H9 (cell line): ENCODE measurements at regions not wholly inside any gene's neighbourhood (a gene's known extent, or its start where the extent isn't known, plus 50 kb on each side); places are given as distances from the start of the nearest gene placed in this dataset.

Experiments used
- DNase-seq: peaks from one replicate; pipeline ENCODE4 v3.0.0-alpha.2; 2017
- H2AFZ ChIP-seq: one replicate; pipeline ENCODE4 v1.6.1; 2013; ENCODE audit warnings: mild to moderate bottlenecking, low read length, control low read depth, moderate library complexity
- H2AK5ac ChIP-seq: 2 replicates; pipeline ENCODE4 v1.6.1; 2013; ENCODE audit warnings: low read length, control low read depth, mixed read lengths; ENCODE audit not compliant: insufficient read length
- H2BK120ac ChIP-seq: one replicate; pipeline ENCODE4 v1.6.1; 2013; ENCODE audit warnings: low read depth, mild to moderate bottlenecking, low read length, control low read depth, inconsistent platforms; ENCODE audit not compliant: poor library complexity, severe bottlenecking
- H2BK12ac ChIP-seq: 2 replicates; pipeline ENCODE4 v1.6.1; 2013; ENCODE audit warnings: low read length, control low read depth, mixed read lengths, low read depth; ENCODE audit not compliant: insufficient read length
- H2BK15ac ChIP-seq: 2 replicates; pipeline ENCODE4 v1.6.1; 2013; ENCODE audit warnings: low read depth, low read length, control low read depth
- H2BK20ac ChIP-seq: one replicate; pipeline ENCODE4 v1.6.1; 2013; ENCODE audit warnings: low read depth, mild to moderate bottlenecking, low read length, control low read depth, inconsistent platforms; ENCODE audit not compliant: poor library complexity, severe bottlenecking
- H2BK5ac ChIP-seq: 2 replicates; pipeline ENCODE4 v1.6.1; 2013; ENCODE audit warnings: low read length, control low read depth, mixed read lengths; ENCODE audit not compliant: insufficient read length
- H3K14ac ChIP-seq: 2 replicates; pipeline ENCODE4 v1.6.1; 2013; ENCODE audit warnings: low read length, control low read depth; ENCODE audit not compliant: insufficient read depth
- H3K18ac ChIP-seq: 2 replicates; pipeline ENCODE4 v1.6.1; 2013; ENCODE audit warnings: low read depth, mild to moderate bottlenecking, mixed read lengths, low read length, control low read depth; ENCODE audit not compliant: insufficient read length
- H3K23ac ChIP-seq: 2 replicates; pipeline ENCODE4 v1.6.1; 2013; ENCODE audit warnings: low read length, control low read depth, mixed read lengths, low read depth; ENCODE audit not compliant: insufficient read length
- H3K23me2 ChIP-seq: 2 replicates; pipeline ENCODE4 v1.6.1; 2013; ENCODE audit warnings: low read depth, mild to moderate bottlenecking, mixed read lengths, low read length, control low read depth; ENCODE audit not compliant: insufficient read length, poor library complexity, severe bottlenecking
- H3K27ac ChIP-seq: 2 replicates; pipeline ENCODE4 v1.5.1; 2013; ENCODE audit warnings: low read length, control low read depth, mixed read lengths, low read depth; ENCODE audit not compliant: insufficient read length
- H3K27me3 ChIP-seq: 2 replicates; pipeline ENCODE4 v1.6.1; 2013; ENCODE audit warnings: low read length, control low read depth, inconsistent platforms; ENCODE audit not compliant: insufficient read depth
- H3K4ac ChIP-seq: 2 replicates; pipeline ENCODE4 v1.6.1; 2013; ENCODE audit warnings: low read depth, mild to moderate bottlenecking, control low read depth, inconsistent platforms, low read length, moderate library complexity
- H3K4me1 ChIP-seq: 2 replicates; pipeline ENCODE4 v1.6.1; 2013; ENCODE audit warnings: low read length, control low read depth, inconsistent platforms; ENCODE audit not compliant: insufficient read depth
- H3K4me2 ChIP-seq: 2 replicates; pipeline ENCODE4 v1.6.1; 2013; ENCODE audit warnings: low read length, control low read depth, mixed read lengths; ENCODE audit not compliant: insufficient read length, insufficient read depth
- H3K56ac ChIP-seq: 2 replicates; pipeline ENCODE4 v1.6.1; 2013; ENCODE audit warnings: low read depth, mild to moderate bottlenecking, mixed read lengths, low read length, control low read depth; ENCODE audit not compliant: insufficient read length
- H3K79me1 ChIP-seq: 2 replicates; pipeline ENCODE4 v1.6.1; 2013; ENCODE audit warnings: low read depth, mild to moderate bottlenecking, moderate library complexity, low read length, control low read depth, inconsistent platforms; ENCODE audit not compliant: insufficient read depth, poor library complexity, severe bottlenecking
- H3K79me2 ChIP-seq: 2 replicates; pipeline ENCODE4 v1.6.1; 2013; ENCODE audit warnings: low read length, control low read depth, inconsistent platforms; ENCODE audit not compliant: insufficient read depth
- H3K9ac ChIP-seq: 2 replicates; pipeline ENCODE4 v1.6.1; 2013; ENCODE audit warnings: low read length, control low read depth, mixed read lengths; ENCODE audit not compliant: insufficient read length; ENCODE audit errors: extremely low read depth
- H3K9me3 ChIP-seq: one replicate; pipeline ENCODE4 v1.6.1; 2013; ENCODE audit warnings: low read depth, low read length, inconsistent platforms; ENCODE audit not compliant: control insufficient read depth
- H3T11ph ChIP-seq: one replicate; pipeline ENCODE4 v1.6.1; 2013; ENCODE audit warnings: mild to moderate bottlenecking, low read length, control low read depth, inconsistent platforms
- H4K20me1 ChIP-seq: one replicate; pipeline ENCODE4 v1.6.1; 2013; ENCODE audit not compliant: control insufficient read depth, insufficient read length, insufficient read depth
- H4K5ac ChIP-seq: 2 replicates; pipeline ENCODE4 v1.6.1; 2013; ENCODE audit warnings: low read depth, mild to moderate bottlenecking, mixed read lengths, low read length, control low read depth; ENCODE audit not compliant: insufficient read length
- H4K8ac ChIP-seq: replicated peaks from 2 replicates; pipeline ENCODE4 v1.6.1; 2013; ENCODE audit warnings: low read length, control low read depth, mixed read lengths, low read depth; ENCODE audit not compliant: insufficient read length
- H4K91ac ChIP-seq: 2 replicates; pipeline ENCODE4 v1.6.1; 2013; ENCODE audit warnings: low read depth, mild to moderate bottlenecking, moderate library complexity, mixed read lengths, low read length, control low read depth; ENCODE audit not compliant: insufficient read length
- H3K27ac Mint-ChIP-seq, 3 experiments: 2 replicates in 2 of 3; 3 replicates in 1 of 3; pipeline ENCODE4 v1.8.0; 2020 to 2021; ENCODE audit warnings: mixed read lengths in 3 of 3, mild to moderate bottlenecking in 1 of 3, moderate library complexity in 1 of 3
- H3K27me3 Mint-ChIP-seq: 2 replicates; pipeline ENCODE4 v1.8.0; 2021; ENCODE audit warnings: low read depth, mild to moderate bottlenecking, moderate library complexity, mixed read lengths
- H3K36me3 Mint-ChIP-seq, 3 experiments: 2 replicates in 2 of 3; 3 replicates in 1 of 3; pipeline ENCODE4 v1.8.0; 2020 to 2021; ENCODE audit warnings: low read depth in 3 of 3, mixed read lengths in 3 of 3; ENCODE audit not compliant: insufficient read depth in 1 of 3
- H3K4me1 Mint-ChIP-seq, 2 experiments: 2 replicates each; pipeline ENCODE4 v1.8.0; 2020; ENCODE audit warnings: mixed read lengths in 2 of 2
- H3K4me3 Mint-ChIP-seq, 2 experiments: 2 replicates in 1 of 2; 3 replicates in 1 of 2; pipeline ENCODE4 v1.8.0; 2020 to 2021; ENCODE audit warnings: mild to moderate bottlenecking in 2 of 2, mixed read lengths in 2 of 2, moderate library complexity in 1 of 2
- H3K9me3 Mint-ChIP-seq, 2 experiments: 2 replicates in 1 of 2; 3 replicates in 1 of 2; pipeline ENCODE4 v1.8.0; 2020; ENCODE audit warnings: mild to moderate bottlenecking in 2 of 2, mixed read lengths in 2 of 2, moderate library complexity in 1 of 2
- CTCF ChIP-seq: fragments of 200-600 bp; sonication (generic); conservative IDR thresholded peaks from 3 replicates; pipeline ENCODE4 v1.8.0; 2021; ENCODE audit warnings: antibody characterized with exemption, mild to moderate bottlenecking
- WGBS: extraction: QIAGEN DNeasy Blood & Tissue Kit; methylation state at CpG from one replicate; pipeline ENCODE4 v1.1.7; 2013; ENCODE audit warnings: missing lambda C conversion rate, low lambda C conversion rate, mixed read lengths; ENCODE audit not compliant: insufficient read length; ENCODE audit errors: extremely low coverage; 5-methylcytosine and 5-hydroxymethylcytosine counted together

DNA sequence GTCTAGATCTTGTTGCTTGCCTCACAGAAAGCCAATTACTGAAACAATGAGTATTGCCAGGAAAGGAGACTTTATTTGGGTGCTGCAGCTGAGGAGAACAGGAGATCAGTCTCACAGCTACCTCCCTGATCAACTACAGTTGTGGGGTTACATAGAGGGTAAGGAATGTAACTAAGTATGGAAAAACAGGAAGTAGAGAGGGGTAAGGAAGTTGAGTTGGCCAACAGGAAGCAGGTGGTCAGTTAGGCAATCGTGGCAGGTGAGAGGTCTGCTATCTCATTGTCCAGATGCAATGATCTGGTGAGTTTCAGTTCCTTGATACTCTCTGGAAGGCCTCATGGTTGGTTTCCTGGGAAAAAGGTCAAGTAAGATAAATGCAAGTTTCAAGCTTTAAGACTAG is 333.1 kb upstream of the GOT2 start:
- Histone ChIP-seq H3K14ac (no peak overlapping the region), H3K23ac (no peak overlapping the region), H3K9me3 (no peaks in the 10 kb centered on the region), H4K91ac (no peak overlapping the region), H3K27ac (no peak overlapping the region), H3K4ac (no peak overlapping the region), H3K23me2 (no peaks in the 10 kb centered on the region), H2BK20ac (no peak overlapping the region), H4K20me1 (no peaks in the 10 kb centered on the region), H2AK5ac (no peak overlapping the region), H3K4me1 (no peaks in the 10 kb centered on the region), H3K56ac (no peak overlapping the region), H3K18ac (no peak overlapping the region), H2BK12ac (no peak overlapping the region), H3K27me3 (no peaks in the 10 kb centered on the region), H2BK15ac (no peak overlapping the region), H2BK5ac (no peak overlapping the region), H3K79me2 (no peaks in the 10 kb centered on the region), H4K8ac (no peak overlapping the region), H3K9ac (no peak overlapping the region), H3K4me2 (no peak overlapping the region), H2BK120ac (no peak overlapping the region), H3T11ph (no peak overlapping the region), H2AFZ (no peak overlapping the region), H4K5ac (no peak overlapping the region), H3K79me1 (no peaks in the 10 kb centered on the region)
- Mint-ChIP-seq H3K4me1 (peaks cover 3 to 7% of the 10 kb centered on the region in 2 experiments; a peak in 3 of 4 replicates), H3K9me3 (peaks cover 19 to 22% of the 10 kb centered on the region in 2 experiments), H3K4me3 (no peak overlapping the region), H3K27me3 (no peaks in the 10 kb centered on the region), H3K36me3 (peaks cover 10 to 29% (median 14%) of the 10 kb centered on the region in 3 experiments), H3K27ac (no peak overlapping the region; a peak in 2 of 7 replicates)
- no peak for DNase-seq
- no peak for TF ChIP-seq CTCF
- no CpG with 5 or more reads among the region's 1 CpG for WGBS
